GM19023 (cell line): ENCODE measurements at regions not wholly inside any gene's neighbourhood (a gene's known extent, or its start where the extent isn't known, plus 50 kb on each side); places are given as distances from the start of the nearest gene placed in this dataset.

Experiments used
- ATAC-seq: cut with Tn5 transposase; IDR thresholded peaks from one replicate; pipeline ENCODE4 v1.9.1; 2021; ENCODE audit warnings: mild to moderate bottlenecking, moderate library complexity; ENCODE audit not compliant: unreplicated experiment

- no peak for ATAC-seq
Observed at GRCh38 chr7:52088008-52088901, 771.6 kb upstream of the COBL start.

- ATAC-seq = no peak
Observed at GRCh38 chr7:52085610-52086009, 769.0 kb upstream of the COBL start.

- no peak for ATAC-seq
Observed at GRCh38 chr7:52080493-52080892, 763.9 kb upstream of the COBL start.

GRCh38 chr7:52079726-52080125 is 763.1 kb upstream of the COBL start:
- no peak for ATAC-seq

GRCh38 chr7:52077571-52077970 is 761.0 kb upstream of the COBL start:
- ATAC-seq = no peak

GRCh38 chr7:52074912-52075311 is 758.3 kb upstream of the COBL start:
- ATAC-seq = no peak

GRCh38 chr7:52074071-52074470 is 757.5 kb upstream of the COBL start:
- no peak for ATAC-seq

GRCh38 chr7:52071744-52072143 is 755.1 kb upstream of the COBL start:
- ATAC-seq = no peak

- ATAC-seq = no peak
Observed at GRCh38 chr7:52064493-52064892, 747.9 kb upstream of the COBL start.

- no peak for ATAC-seq
Observed at GRCh38 chr7:52061666-52062065, 745.1 kb upstream of the COBL start.

GRCh38 chr7:52053525-52053924 is 736.9 kb upstream of the COBL start:
- ATAC-seq = no peak

GRCh38 chr7:52030722-52031121 is 714.1 kb upstream of the COBL start:
- ATAC-seq = no peak

GRCh38 chr7:52026140-52026539 is 709.5 kb upstream of the COBL start:
- no peak for ATAC-seq

GRCh38 chr7:52021343-52021742 is 704.7 kb upstream of the COBL start:
- no peak for ATAC-seq

- ATAC-seq = no peak
Observed at GRCh38 chr7:52018680-52019054, 702.1 kb upstream of the COBL start.

- no peak for ATAC-seq
Observed at GRCh38 chr7:52017802-52018679, 701.4 kb upstream of the COBL start.

- no peak for ATAC-seq
Observed at GRCh38 chr7:52009181-52009580, 692.6 kb upstream of the COBL start.

- ATAC-seq = no peak
Observed at GRCh38 chr7:52006674-52007073, 690.1 kb upstream of the COBL start.

- no peak for ATAC-seq
Observed at GRCh38 chr7:52005613-52006012, 689.0 kb upstream of the COBL start.

- ATAC-seq = no peak
Observed at GRCh38 chr7:51995596-51996179, 679.1 kb upstream of the COBL start.

GRCh38 chr7:51982653-51983052 is 666.0 kb upstream of the COBL start:
- no peak for ATAC-seq

GRCh38 chr7:51980812-51981211 is 664.2 kb upstream of the COBL start:
- no peak for ATAC-seq
